Coronary artery (tissue), 2 donors: ENCODE measurements at regions not wholly inside any gene's neighbourhood (a gene's known extent, or its start where the extent isn't known, plus 50 kb on each side); places are given as distances from the start of the nearest gene placed in this dataset.

Experiments used
- DNase-seq: peaks from one replicate; pipeline ENCODE4 v3.0.0-alpha.2; 2017; ENCODE audit warnings: low spot score
- H3K27ac ChIP-seq, 2 donors: fragments of 200-600 bp; sonication (generic); one replicate each; pipeline ENCODE4 v1.5.1; 2016 to 2019
- H3K4me3 ChIP-seq: fragments of 200-600 bp; sonication (generic); 2 replicates; pipeline ENCODE4 v1.5.1; 2016; ENCODE audit warnings: mild to moderate bottlenecking, moderate library complexity
- TF ChIP-seq, protein P1 (sequence below): fragments of 200-600 bp; sonication (generic); IDR thresholded peaks from one replicate; pipeline ENCODE4 v1.5.1; 2019; ENCODE audit warnings: antibody characterized with exemption

DNA sequence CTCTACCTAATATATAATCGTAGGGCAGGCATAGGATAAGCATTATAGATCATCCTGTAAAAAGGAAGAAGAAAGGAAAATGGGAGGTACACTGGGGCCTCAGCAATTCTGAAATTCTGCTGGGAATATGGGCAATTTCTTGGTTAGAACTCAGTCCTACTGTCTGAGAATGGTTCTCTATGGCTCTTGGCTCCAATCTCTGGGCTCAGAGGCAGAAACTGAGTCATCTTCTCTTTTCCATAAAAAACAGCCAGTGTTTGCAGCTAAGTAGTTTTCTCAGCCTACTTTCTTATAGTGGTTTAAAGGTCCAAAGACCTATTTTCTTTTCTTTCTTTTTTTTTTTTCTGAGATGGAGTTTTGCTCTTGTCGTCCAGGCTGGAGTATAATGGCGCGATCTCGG is 135.8 kb upstream of the ZBED5 start:
- no peak for DNase-seq
- TF ChIP-seq, protein P1, sequence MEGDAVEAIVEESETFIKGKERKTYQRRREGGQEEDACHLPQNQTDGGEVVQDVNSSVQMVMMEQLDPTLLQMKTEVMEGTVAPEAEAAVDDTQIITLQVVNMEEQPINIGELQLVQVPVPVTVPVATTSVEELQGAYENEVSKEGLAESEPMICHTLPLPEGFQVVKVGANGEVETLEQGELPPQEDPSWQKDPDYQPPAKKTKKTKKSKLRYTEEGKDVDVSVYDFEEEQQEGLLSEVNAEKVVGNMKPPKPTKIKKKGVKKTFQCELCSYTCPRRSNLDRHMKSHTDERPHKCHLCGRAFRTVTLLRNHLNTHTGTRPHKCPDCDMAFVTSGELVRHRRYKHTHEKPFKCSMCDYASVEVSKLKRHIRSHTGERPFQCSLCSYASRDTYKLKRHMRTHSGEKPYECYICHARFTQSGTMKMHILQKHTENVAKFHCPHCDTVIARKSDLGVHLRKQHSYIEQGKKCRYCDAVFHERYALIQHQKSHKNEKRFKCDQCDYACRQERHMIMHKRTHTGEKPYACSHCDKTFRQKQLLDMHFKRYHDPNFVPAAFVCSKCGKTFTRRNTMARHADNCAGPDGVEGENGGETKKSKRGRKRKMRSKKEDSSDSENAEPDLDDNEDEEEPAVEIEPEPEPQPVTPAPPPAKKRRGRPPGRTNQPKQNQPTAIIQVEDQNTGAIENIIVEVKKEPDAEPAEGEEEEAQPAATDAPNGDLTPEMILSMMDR, result no peak
- Histone ChIP-seq H3K27ac (no peak overlapping the region), H3K4me3 (no peak overlapping the region)

DNA sequence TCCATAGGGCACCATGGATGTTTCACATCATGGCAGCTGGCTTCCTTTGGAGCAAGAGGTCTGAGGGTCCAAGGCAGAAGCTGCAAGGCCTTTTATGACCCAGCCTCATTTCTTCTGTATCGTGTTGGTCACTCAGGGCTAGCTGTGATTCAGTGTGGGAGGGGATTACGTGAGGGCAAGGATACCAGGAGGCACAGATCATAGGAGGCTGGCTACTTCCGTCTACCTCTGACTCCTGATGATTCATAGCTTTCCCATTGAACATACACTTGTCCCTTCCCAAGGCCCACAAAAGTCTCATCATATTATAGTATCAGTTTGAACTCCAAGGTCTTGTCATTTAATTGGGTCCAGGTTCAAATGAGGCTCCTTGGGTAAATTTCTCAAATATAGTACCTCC is 135.3 kb upstream of the ZBED5 start:
- DNase-seq, result no peak
- no peak overlapping the region for H3K4me3 ChIP-seq
- no peak overlapping the region for H3K27ac ChIP-seq
- TF ChIP-seq, protein P1, result no peak

DNA sequence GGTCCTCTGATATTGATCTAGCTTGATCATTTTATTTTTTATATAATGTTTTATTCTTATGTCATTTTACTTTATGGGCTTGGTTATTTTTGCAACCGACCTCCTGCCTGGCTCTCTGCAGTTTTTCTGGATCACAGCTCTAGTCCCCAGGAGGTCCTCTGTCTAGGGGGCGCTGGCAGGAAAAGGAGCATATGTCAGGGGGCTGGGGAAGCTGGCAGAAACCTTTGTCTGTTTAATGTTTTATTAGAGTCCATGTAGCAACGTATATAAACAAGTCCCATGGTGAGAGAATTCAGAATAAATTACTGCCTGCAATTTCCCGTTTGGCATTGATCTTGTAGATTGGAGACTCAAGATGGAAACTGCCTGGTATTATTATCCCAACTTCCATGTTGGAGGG is 133.5 kb upstream of the ZBED5 start:
- Histone ChIP-seq H3K27ac (no peak overlapping the region), H3K4me3 (no peak overlapping the region)
- no peak for DNase-seq

DNA sequence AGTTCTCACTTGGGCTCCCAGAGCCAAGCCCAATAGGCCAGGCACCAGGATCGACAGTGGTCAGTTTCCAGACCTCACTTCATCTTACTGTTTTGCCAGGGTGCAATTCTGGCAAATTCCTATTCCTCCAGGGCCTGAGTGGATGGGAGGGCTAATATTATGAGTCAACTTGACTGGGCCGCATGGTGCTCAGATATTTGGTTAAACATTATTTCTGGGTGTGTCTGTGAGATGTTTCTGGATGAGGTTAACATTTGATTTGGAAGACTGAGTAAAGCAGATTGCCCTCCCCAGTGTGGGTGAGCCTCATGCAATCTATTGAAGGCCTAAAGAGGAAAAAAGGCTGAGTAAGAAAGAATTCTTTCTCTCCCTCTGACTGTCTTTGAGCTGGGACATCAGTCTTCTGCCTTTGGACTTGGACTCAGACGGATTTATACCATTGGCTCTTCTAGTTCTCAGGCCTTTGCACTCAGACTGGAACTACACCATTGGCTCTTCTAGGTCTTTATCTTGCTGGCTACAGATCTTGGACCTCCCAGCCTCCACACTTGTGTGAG is 132.9 kb upstream of the ZBED5 start:
- no peak for DNase-seq
- TF ChIP-seq, protein P1, result no peak
- Histone ChIP-seq H3K27ac (no peak overlapping the region), H3K4me3 (no peak overlapping the region)

More for the DNA sequence above, 133.5 kb upstream of the ZBED5 start:
- TF ChIP-seq, protein P1, result no peak

DNA sequence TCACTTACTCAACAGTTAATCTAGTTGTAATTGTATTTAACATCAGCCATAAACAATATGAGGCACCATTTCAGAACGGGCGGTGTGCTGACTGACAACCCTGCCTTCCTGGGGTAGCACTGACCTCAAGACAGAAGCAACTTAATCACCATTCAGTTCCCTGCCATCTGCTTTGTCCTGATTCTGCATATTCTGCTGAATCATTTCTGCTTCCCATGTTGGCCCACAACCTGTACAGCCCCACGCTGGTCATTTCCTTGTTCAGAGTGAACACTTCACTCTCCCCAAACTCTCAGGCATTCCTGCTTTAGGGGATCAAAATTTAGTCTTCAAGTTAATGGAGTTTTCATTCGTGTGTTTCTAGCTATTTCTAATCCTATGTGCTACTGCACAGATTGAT is 132.3 kb upstream of the ZBED5 start:
- H3K4me3 ChIP-seq, result no peak overlapping the region
- TF ChIP-seq, protein P1, result no peak
- H3K27ac ChIP-seq, result no peak overlapping the region
- DNase-seq, result no peak

DNA sequence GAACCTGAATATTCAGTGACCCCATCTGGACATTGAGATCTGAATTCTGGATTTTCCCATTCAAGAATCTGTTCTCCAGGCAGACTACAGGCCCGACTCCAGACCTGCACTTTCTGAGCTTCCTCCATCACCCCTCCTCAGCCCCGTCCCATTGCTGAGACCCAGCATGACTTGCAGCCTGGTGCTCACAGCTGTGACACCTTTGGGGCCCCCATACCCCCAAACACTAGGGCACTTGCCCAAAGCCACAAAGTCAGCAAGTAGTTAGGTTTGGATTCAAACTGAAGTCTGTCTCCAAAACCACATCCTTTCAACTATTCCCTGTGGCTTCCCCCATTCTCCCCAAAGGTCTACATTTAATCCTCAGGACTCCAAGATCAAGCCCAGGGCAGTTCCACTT is 128.2 kb upstream of the ZBED5 start:
- TF ChIP-seq, protein P1, result no peak
- Histone ChIP-seq H3K27ac (no peak overlapping the region), H3K4me3 (no peak overlapping the region)
- no peak for DNase-seq

DNA sequence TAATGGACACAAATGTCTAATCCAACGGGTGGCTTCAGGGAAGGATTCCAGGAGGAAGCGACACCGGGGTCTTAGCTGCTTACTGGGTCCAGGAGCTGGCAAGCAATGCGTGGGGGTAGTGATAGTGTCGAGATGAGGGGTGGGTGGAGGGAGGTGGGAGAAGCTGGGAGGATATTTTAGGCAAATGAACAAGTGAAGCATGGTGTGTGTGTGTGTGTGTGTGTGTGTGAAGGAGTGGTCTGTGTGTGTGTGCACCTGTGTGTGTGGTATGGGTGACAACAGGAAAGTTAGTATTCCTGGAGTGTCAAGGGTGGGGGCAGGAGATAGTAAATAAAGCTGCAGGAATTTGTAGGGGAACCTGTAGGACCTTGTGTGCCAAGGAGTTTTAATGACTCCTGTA is 126.9 kb upstream of the ZBED5 start:
- DNase-seq, result no peak
- H3K4me3 ChIP-seq, result no peak overlapping the region
- TF ChIP-seq, protein P1, result no peak
- H3K27ac ChIP-seq, result no peak overlapping the region
